GM12875 (cell line): ENCODE measurements at regions not wholly inside any gene's neighbourhood (a gene's known extent, or its start where the extent isn't known, plus 50 kb on each side); places are given as distances from the start of the nearest gene placed in this dataset.

Source experiments
- H3K4me3 ChIP-seq: one replicate; pipeline ENCODE4 v1.5.1; 2011; ENCODE audit warnings: low read depth, low read length, control low read depth
- TF ChIP-seq, protein P1 (sequence below): IDR thresholded peaks from 2 replicates; pipeline ENCODE4 v1.5.1; 2011; ENCODE audit warnings: low read depth, mild to moderate bottlenecking, control low read depth, inconsistent platforms, low read length, moderate library complexity, borderline replicate concordance; ENCODE audit not compliant: insufficient read depth

DNA sequence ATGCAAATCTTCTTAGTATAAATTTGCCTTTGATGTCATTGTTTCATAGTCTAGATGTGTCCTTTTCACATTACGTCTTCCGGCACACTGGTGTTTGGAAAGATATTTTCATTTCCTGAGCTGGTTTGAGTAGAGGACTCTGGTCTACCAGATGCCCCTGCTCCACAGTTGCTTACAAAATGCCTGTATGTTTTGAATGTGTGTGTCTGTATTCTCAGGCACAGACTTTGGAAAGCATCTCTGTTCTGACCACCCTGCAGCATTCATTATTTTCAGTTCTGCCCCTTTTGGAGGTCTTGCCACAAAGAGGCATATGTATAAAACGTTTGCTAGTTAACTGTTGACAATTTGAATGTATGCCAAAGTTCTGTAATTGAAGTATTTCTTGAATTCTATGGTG is 236.0 kb upstream of the GOLIM4 start:
- H3K4me3 ChIP-seq = no peak overlapping the region
- TF ChIP-seq, protein P1, sequence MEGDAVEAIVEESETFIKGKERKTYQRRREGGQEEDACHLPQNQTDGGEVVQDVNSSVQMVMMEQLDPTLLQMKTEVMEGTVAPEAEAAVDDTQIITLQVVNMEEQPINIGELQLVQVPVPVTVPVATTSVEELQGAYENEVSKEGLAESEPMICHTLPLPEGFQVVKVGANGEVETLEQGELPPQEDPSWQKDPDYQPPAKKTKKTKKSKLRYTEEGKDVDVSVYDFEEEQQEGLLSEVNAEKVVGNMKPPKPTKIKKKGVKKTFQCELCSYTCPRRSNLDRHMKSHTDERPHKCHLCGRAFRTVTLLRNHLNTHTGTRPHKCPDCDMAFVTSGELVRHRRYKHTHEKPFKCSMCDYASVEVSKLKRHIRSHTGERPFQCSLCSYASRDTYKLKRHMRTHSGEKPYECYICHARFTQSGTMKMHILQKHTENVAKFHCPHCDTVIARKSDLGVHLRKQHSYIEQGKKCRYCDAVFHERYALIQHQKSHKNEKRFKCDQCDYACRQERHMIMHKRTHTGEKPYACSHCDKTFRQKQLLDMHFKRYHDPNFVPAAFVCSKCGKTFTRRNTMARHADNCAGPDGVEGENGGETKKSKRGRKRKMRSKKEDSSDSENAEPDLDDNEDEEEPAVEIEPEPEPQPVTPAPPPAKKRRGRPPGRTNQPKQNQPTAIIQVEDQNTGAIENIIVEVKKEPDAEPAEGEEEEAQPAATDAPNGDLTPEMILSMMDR = no peak

DNA sequence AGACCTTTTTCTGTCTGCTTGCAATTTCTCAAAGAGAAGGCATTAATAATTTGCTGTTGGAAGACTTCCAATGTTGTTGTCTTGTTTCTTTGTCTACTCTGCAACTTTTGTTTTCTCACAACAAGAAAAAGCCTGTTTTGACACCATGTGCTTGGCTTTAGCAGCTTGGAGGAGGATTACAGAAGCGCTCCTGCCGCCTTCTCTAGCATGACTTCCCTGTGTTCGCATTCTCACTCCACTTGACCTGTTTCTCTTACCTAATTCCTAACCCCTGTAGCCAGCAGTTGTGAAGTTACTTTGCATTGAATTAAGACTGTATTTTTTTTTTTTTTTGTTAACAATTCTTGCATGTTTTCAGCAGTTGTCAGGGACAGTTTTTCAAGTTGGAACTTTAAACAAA is 235.3 kb upstream of the GOLIM4 start:
- no peak overlapping the region for H3K4me3 ChIP-seq
- TF ChIP-seq, protein P1 = no peak

DNA sequence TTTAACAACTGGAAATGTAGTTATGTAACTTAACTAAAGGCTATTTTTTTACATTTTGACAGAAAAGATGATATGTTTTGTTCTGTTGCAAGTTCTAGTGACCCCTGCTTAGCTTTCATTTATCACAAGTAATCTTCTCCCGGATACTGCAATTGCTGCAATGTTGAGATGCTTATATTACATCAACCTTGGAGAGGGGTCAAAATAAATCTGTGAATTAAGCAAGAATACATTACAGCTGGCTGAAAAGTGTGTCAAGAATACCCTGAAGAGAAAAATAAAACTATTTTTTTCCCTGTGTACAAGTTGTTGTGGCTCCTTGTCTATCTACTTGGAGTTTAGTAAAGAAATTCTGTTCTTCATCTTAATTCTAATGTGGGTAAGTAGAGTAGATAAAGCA is 232.1 kb upstream of the GOLIM4 start:
- TF ChIP-seq, protein P1 = no peak
- H3K4me3 ChIP-seq = no peak overlapping the region

DNA sequence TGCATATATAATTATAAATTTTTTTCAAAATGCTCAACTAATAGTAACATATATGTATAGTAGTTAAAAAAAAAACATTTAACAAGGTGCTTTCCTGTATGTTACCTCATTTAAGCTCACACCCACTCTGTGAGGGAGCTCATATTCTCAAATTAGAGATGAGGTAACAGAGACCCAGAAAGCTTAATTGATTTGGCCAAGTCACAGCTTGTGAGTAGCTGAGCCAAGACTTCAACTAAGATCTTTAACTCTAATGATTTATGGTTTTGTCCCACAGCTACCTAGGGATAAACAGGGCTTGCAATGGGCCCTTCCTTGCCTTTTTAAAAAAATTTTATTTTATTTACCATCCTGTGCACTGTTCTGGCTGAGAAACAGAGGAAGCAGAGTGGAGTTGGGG is 230.0 kb upstream of the GOLIM4 start:
- TF ChIP-seq, protein P1 = no peak
- no peak overlapping the region for H3K4me3 ChIP-seq

DNA sequence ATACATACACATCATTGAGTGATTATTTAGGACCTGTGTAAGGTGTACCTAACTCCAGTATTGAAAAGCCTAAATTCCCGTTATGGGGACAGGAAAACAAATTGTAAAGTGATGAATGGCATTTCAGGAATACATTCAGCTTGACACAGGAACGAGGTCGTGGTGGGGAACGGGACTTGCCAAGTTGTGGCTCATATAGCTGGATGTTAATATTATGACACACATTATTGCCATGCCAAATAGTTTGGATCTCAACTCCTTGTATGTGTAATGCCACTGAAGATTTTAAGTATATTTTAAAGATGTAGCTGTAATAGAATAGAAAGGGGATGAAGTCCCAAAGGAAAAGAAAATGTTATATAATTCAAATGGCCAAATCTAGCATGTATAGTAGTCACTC is 227.2 kb upstream of the GOLIM4 start:
- H3K4me3 ChIP-seq = no peak overlapping the region
- TF ChIP-seq, protein P1 = no peak

DNA sequence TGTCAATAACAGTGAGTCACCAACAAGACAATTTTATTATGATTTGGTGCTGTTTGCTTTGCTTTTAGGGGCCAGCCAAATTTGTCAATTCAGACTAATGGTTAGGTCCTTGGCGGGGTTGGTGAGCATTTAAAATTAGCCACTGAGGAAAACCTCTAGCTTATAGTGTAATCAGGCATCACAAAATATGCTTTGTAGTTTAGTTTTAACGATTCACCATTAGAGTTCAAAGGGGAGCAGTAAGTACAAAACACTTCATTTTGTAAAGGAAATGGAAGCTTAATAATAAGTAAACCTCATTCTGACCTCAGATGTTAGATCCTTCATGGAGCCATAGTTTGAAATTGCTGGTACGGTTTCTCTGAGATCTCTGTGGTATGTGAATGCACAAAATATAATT is 218.4 kb upstream of the GOLIM4 start:
- no peak overlapping the region for H3K4me3 ChIP-seq
- TF ChIP-seq, protein P1 = no peak

DNA sequence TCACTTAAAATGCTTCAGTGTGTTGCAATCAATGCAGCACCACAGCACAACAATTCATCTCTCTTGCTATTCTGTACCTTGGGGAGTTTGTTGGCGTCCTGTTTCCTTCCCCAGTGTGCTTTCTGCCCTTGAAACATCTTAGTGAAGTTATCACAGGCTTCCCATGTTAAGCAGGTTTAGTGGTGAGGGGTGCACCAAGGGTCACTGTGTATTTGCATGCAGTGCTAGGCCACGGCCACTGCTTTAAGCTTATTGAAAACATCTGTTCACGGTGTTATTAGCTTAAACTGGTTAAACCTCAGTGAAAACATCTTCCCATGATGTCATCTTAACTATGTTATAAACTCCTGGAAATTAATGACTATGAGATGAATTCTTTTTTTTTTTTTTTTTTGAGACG is 217.3 kb upstream of the GOLIM4 start:
- TF ChIP-seq, protein P1 = no peak
- H3K4me3 ChIP-seq = no peak overlapping the region
